ENCODE measurements at regions not wholly inside any gene's neighbourhood (a gene's known extent, or its start where the extent isn't known, plus 50 kb on each side); places are given as distances from the start of the nearest gene placed in this dataset.

GRCh38 chr4:116401293-116401692 is 684.1 kb downstream of the TRAM1L1 start:
- Histone ChIP-seq H3K9me3 (no peaks in the 10 kb centered on the region), H3K36me3 (no peaks in the 10 kb centered on the region), H3K27me3 (no peaks in the 10 kb centered on the region), H3K27ac (replicated peaks in 1 of 4) (no peak overlapping the region), H3K4me3 (no peak overlapping the region), H3K4me1 (peaks cover 0 to 9% (median 0%) of the 10 kb centered on the region in 4 donors)
- DNase-seq (ENCODE audit: extremely low spot score): no peak
- intact Hi-C loops (cut with DNase I): no loop called here
- TF ChIP-seq POLR2A (IDR thresholded peaks at IDR 0.05; ENCODE audit: low read depth) (no peak), POLR2AphosphoS5 (IDR thresholded peaks at IDR 0.05) (no peak), EP300 (IDR thresholded peaks at IDR 0.05) (no peak), CTCF (IDR thresholded peaks at IDR 0.05) (no peak)
- 77% methylated on average over 4 of the region's 4 CpGs for WGBS

- intact Hi-C loops (cut with DNase I): no loop called here
- H3K36me3 ChIP-seq: no peaks in the 10 kb centered on the region
- peaks cover 0 to 9% (median 0%) of the 10 kb centered on the region in 4 donors for H3K4me1 ChIP-seq
- no peak overlapping the region for H3K27ac ChIP-seq (replicated peaks in 1 of 4)
- no peak for TF ChIP-seq POLR2A (IDR thresholded peaks at IDR 0.05; ENCODE audit: low read depth)
- no peaks in the 10 kb centered on the region for H3K27me3 ChIP-seq
- H3K9me3 ChIP-seq: no peaks in the 10 kb centered on the region
- 91% methylated on average over 1 of the region's 1 CpG for WGBS
- H3K4me3 ChIP-seq: no peak overlapping the region
- DNase-seq (ENCODE audit: extremely low spot score): no peak
These were observed 684.9 kb downstream of the TRAM1L1 start for GRCh38 chr4:116400480-116400879.

- intact Hi-C loops (cut with DNase I): no loop called here
- H3K27ac ChIP-seq (replicated peaks in 1 of 4): no peak overlapping the region
- H3K36me3 ChIP-seq: no peaks in the 10 kb centered on the region
- no peak overlapping the region for H3K4me3 ChIP-seq
- no peaks in the 10 kb centered on the region for H3K27me3 ChIP-seq
- H3K9me3 ChIP-seq: no peaks in the 10 kb centered on the region
- 94% methylated on average over 3 of the region's 3 CpGs for WGBS
- DNase-seq (ENCODE audit: extremely low spot score): no peak
- TF ChIP-seq CTCF (IDR thresholded peaks at IDR 0.05) (no peak), POLR2AphosphoS5 (IDR thresholded peaks at IDR 0.05) (no peak), EP300 (IDR thresholded peaks at IDR 0.05) (no peak), POLR2A (IDR thresholded peaks at IDR 0.05; ENCODE audit: low read depth) (no peak)
- peaks cover 0 to 9% (median 0%) of the 10 kb centered on the region in 4 donors for H3K4me1 ChIP-seq
These were observed 687.7 kb downstream of the TRAM1L1 start for GRCh38 chr4:116397714-116398113.

- Histone ChIP-seq H3K4me3 (no peak overlapping the region), H3K36me3 (no peaks in the 10 kb centered on the region), H3K27me3 (no peaks in the 10 kb centered on the region), H3K9me3 (no peaks in the 10 kb centered on the region), H3K27ac (replicated peaks in 1 of 4) (no peak overlapping the region), H3K4me1 (peaks cover 0 to 9% (median 0%) of the 10 kb centered on the region in 4 donors)
- DNase-seq (ENCODE audit: extremely low spot score): no peak
- TF ChIP-seq EP300 (IDR thresholded peaks at IDR 0.05) (no peak), CTCF (IDR thresholded peaks at IDR 0.05) (no peak), POLR2A (IDR thresholded peaks at IDR 0.05; ENCODE audit: low read depth) (no peak)
- intact Hi-C loops (cut with DNase I): no loop called here
These were observed 688.1 kb downstream of the TRAM1L1 start for GRCh38 chr4:116397291-116397690.

- WGBS: 90% methylated on average over 3 of the region's 3 CpGs
- intact Hi-C loops (cut with DNase I): no loop called here
- no peak overlapping the region for H3K4me3 ChIP-seq
- H3K36me3 ChIP-seq: no peaks in the 10 kb centered on the region
- H3K27me3 ChIP-seq: no peaks in the 10 kb centered on the region
- DNase-seq (ENCODE audit: extremely low spot score): no peak
- peaks cover 0 to 9% (median 0%) of the 10 kb centered on the region in 4 donors for H3K4me1 ChIP-seq
- H3K27ac ChIP-seq (replicated peaks in 1 of 4): no peak overlapping the region
- TF ChIP-seq POLR2A (IDR thresholded peaks at IDR 0.05; ENCODE audit: low read depth): no peak
- no peak for TF ChIP-seq EP300 (IDR thresholded peaks at IDR 0.05)
- TF ChIP-seq POLR2AphosphoS5 (IDR thresholded peaks at IDR 0.05): no peak
- no peak for TF ChIP-seq CTCF (IDR thresholded peaks at IDR 0.05)
- H3K9me3 ChIP-seq: no peaks in the 10 kb centered on the region
These were observed 690.0 kb downstream of the TRAM1L1 start for GRCh38 chr4:116395408-116395807.

Data from esophagus muscularis mucosa (tissue), 4 donors.